ENCODE measurements at regions not wholly inside any gene's neighbourhood (a gene's known extent, or its start where the extent isn't known, plus 50 kb on each side); places are given as distances from the start of the nearest gene placed in this dataset.
"Not testable (repeated sequence)": the region's sequence is repeated elsewhere in the genome, so short reads cannot be mapped to it uniquely, and the experiment has no call there.

DNA sequence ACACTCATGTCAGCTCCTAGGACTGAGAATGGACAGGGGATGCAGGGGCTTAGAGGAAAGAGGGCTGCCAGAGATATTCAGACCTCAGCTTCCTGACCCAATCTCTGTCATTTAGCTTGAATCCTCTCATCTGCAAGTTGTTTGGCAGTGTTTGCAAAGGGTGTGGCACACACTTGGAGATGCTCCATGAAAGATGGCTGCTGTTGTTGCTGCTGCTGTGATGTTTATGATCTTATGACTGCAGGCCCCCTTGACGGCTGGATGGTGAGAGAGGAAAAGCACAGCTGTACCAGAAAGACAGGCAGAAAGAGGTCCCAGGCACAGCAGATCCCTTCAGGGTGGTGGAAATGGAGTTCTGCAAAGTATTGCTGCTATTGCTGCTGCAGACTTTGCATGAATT lies 80.7 kb downstream of the TRIM43 start:
- no CpG with 5 or more reads among the region's 1 CpG for WGBS, 2 experiments (ENCODE audit: extremely low coverage in 2 of 2, insufficient read length in 1 of 2)

More for the DNA sequence above, 80.7 kb downstream of the TRIM43 start:
- intact Hi-C loops (cut with micrococcal nuclease); H2AK5ac ChIP-seq (ENCODE audit: low read depth, low read length); H4K91ac ChIP-seq (ENCODE audit: insufficient read depth, low read depth, low read length); BruUV-seq (replicated peaks); H2AFZ ChIP-seq (replicated peaks; ENCODE audit: low read length, poor library complexity); H3K27ac ChIP-seq (ENCODE audit: insufficient read depth, low read length); H2BK15ac ChIP-seq (ENCODE audit: low read depth, low read length); in situ Hi-C loops (cut with MboI; ENCODE audit: low sequenced_read_pairs); H3K18ac ChIP-seq (ENCODE audit: low read depth, low read length); H4K8ac ChIP-seq (ENCODE audit: low read depth in 2 of 2, low read length in 2 of 2); H3K27me3 ChIP-seq (ENCODE audit: control insufficient read depth, insufficient read depth, low read length); ATAC-seq (ENCODE audit: low read depth); H3K4ac ChIP-seq (ENCODE audit: low read depth, low read length); H3K9me3 ChIP-seq (ENCODE audit: control insufficient read depth, insufficient read depth, low read length); dilution Hi-C loops (cut with HindIII; ENCODE audit: low sequenced_read_pairs, unreplicated experiment); H4K20me1 ChIP-seq (ENCODE audit: insufficient read depth, low read length); H2AK9ac ChIP-seq (replicated peaks; ENCODE audit: low read depth, low read length, poor library complexity); DNase-seq; H2BK5ac ChIP-seq (ENCODE audit: low read depth, low read length, poor library complexity, severe bottlenecking); H3K56ac ChIP-seq (ENCODE audit: extremely low read depth, insufficient read depth, low read length); H3K23ac ChIP-seq (ENCODE audit: low read depth, low read length); CTCF ChIA-PET; H4K5ac ChIP-seq (ENCODE audit: low read depth, low read length); H3K4me2 ChIP-seq (ENCODE audit: low read depth, low read length); H3K4me3 ChIP-seq (ENCODE audit: insufficient read depth, low read depth, low read length); H3K14ac ChIP-seq (replicated peaks; ENCODE audit: low read depth, low read length); POLR2A ChIA-PET (ENCODE audit: unreplicated experiment); H2BK120ac ChIP-seq (ENCODE audit: low read depth, low read length); H2BK20ac ChIP-seq (ENCODE audit: low read depth, low read length); H3K9ac ChIP-seq (ENCODE audit: low read depth, low read length); H3K9me1 ChIP-seq (ENCODE audit: insufficient read depth, low read length); H3K36me3 ChIP-seq (ENCODE audit: control insufficient read depth, insufficient read depth, low read length); H3K79me1 ChIP-seq (ENCODE audit: low read depth in 1 of 2, low read length in 2 of 2): not testable (repeated sequence)
- peaks cover 14% of the 10 kb centered on the region for H3K4me1 ChIP-seq (ENCODE audit: control insufficient read depth, insufficient read depth, low read length)
